ENCODE measurements at regions not wholly inside any gene's neighbourhood (a gene's known extent, or its start where the extent isn't known, plus 50 kb on each side); places are given as distances from the start of the nearest gene placed in this dataset.
A peak's percentile ranks its signal among the peaks of the same experiment; 100 is the strongest.
"Not testable (repeated sequence)": the region's sequence is repeated elsewhere in the genome, so short reads cannot be mapped to it uniquely, and the experiment has no call there.

GRCh38 chr4:31807036-31807435, 1086.9 kb downstream of the PCDH7 start:
- in situ Hi-C loops (cut with MboI; ENCODE audit: low pct_unique_long_range_greater_than_20kb, low sequenced_read_pairs) = no loop called here
- no peak for DNase-seq

- DNase-seq = no peak
- in situ Hi-C loops (cut with MboI; ENCODE audit: low pct_unique_long_range_greater_than_20kb, low sequenced_read_pairs) = no loop called here
Measured at GRCh38 chr4:31844350-31844749, 1124.2 kb downstream of the PCDH7 start.

- in situ Hi-C loops (cut with MboI; ENCODE audit: low pct_unique_long_range_greater_than_20kb, low sequenced_read_pairs) = no loop called here
Measured at GRCh38 chr4:31851946-31852345, 1131.8 kb downstream of the PCDH7 start.

GRCh38 chr4:31877429-31877828, 1157.3 kb downstream of the PCDH7 start:
- in situ Hi-C loops (cut with MboI; ENCODE audit: low pct_unique_long_range_greater_than_20kb, low sequenced_read_pairs) = no loop called here

More at GRCh38 chr4:31851946-31852345, 1131.8 kb downstream of the PCDH7 start:
- no peak for DNase-seq

GRCh38 chr4:31880837-31881236, 1160.7 kb downstream of the PCDH7 start:
- in situ Hi-C loops (cut with MboI; ENCODE audit: low pct_unique_long_range_greater_than_20kb, low sequenced_read_pairs); DNase-seq: not testable (repeated sequence)

More at GRCh38 chr4:31877429-31877828, 1157.3 kb downstream of the PCDH7 start:
- DNase-seq = no peak

GRCh38 chr4:31896349-31896748, 1176.2 kb downstream of the PCDH7 start:
- DNase-seq = no peak
- in situ Hi-C loops (cut with MboI; ENCODE audit: low pct_unique_long_range_greater_than_20kb, low sequenced_read_pairs) = no loop called here

GRCh38 chr4:31905363-31905762, 1185.2 kb downstream of the PCDH7 start:
- in situ Hi-C loops (cut with MboI; ENCODE audit: low pct_unique_long_range_greater_than_20kb, low sequenced_read_pairs) = no loop called here
- no peak for DNase-seq

- in situ Hi-C loops (cut with MboI; ENCODE audit: low pct_unique_long_range_greater_than_20kb, low sequenced_read_pairs) = no loop called here
- DNase-seq = no peak
Measured at GRCh38 chr4:31908261-31908660, 1188.1 kb downstream of the PCDH7 start.

GRCh38 chr4:31917334-31917733, 1197.2 kb downstream of the PCDH7 start:
- DNase-seq = no peak
- in situ Hi-C loops (cut with MboI; ENCODE audit: low pct_unique_long_range_greater_than_20kb, low sequenced_read_pairs) = no loop called here

GRCh38 chr4:31918891-31919290, 1198.7 kb downstream of the PCDH7 start:
- no peak for DNase-seq
- in situ Hi-C loops (cut with MboI; ENCODE audit: low pct_unique_long_range_greater_than_20kb, low sequenced_read_pairs) = no loop called here

- DNase-seq = no peak
- in situ Hi-C loops (cut with MboI; ENCODE audit: low pct_unique_long_range_greater_than_20kb, low sequenced_read_pairs) = no loop called here
Measured at GRCh38 chr4:31923634-31924033, 1203.5 kb downstream of the PCDH7 start.

- in situ Hi-C loops (cut with MboI; ENCODE audit: low pct_unique_long_range_greater_than_20kb, low sequenced_read_pairs) = no loop called here
Measured at GRCh38 chr4:31929676-31930345, 1209.6 kb downstream of the PCDH7 start.

GRCh38 chr4:31946456-31946855, 1226.3 kb downstream of the PCDH7 start:
- DNase-seq = no peak
- in situ Hi-C loops (cut with MboI; ENCODE audit: low pct_unique_long_range_greater_than_20kb, low sequenced_read_pairs) = no loop called here

More at GRCh38 chr4:31929676-31930345, 1209.6 kb downstream of the PCDH7 start:
- no peak for DNase-seq

- in situ Hi-C loops (cut with MboI; ENCODE audit: low pct_unique_long_range_greater_than_20kb, low sequenced_read_pairs) = no loop called here
- DNase-seq = no peak
Measured at GRCh38 chr4:31947101-31947500, 1226.9 kb downstream of the PCDH7 start.

- DNase-seq = no peak
- in situ Hi-C loops (cut with MboI; ENCODE audit: low pct_unique_long_range_greater_than_20kb, low sequenced_read_pairs) = no loop called here
Measured at GRCh38 chr4:31949045-31949444, 1228.9 kb downstream of the PCDH7 start.

GRCh38 chr4:31955346-31955745, 1235.2 kb downstream of the PCDH7 start:
- in situ Hi-C loops (cut with MboI; ENCODE audit: low pct_unique_long_range_greater_than_20kb, low sequenced_read_pairs) = no loop called here

GRCh38 chr4:31959972-31960371, 1239.8 kb downstream of the PCDH7 start:
- DNase-seq = no peak
- in situ Hi-C loops (cut with MboI; ENCODE audit: low pct_unique_long_range_greater_than_20kb, low sequenced_read_pairs) = no loop called here

More at GRCh38 chr4:31955346-31955745, 1235.2 kb downstream of the PCDH7 start:
- DNase-seq = no peak

GRCh38 chr4:31964685-31965084, 1244.5 kb downstream of the PCDH7 start:
- in situ Hi-C loops (cut with MboI; ENCODE audit: low pct_unique_long_range_greater_than_20kb, low sequenced_read_pairs) = no loop called here
- DNase-seq = no peak

- in situ Hi-C loops (cut with MboI; ENCODE audit: low pct_unique_long_range_greater_than_20kb, low sequenced_read_pairs) = no loop called here
- peak; percentile 11 for DNase-seq
Measured at GRCh38 chr4:31968842-31969241, 1248.7 kb downstream of the PCDH7 start.

GRCh38 chr4:31974490-31975002, 1254.4 kb downstream of the PCDH7 start:
- in situ Hi-C loops (cut with MboI; ENCODE audit: low pct_unique_long_range_greater_than_20kb, low sequenced_read_pairs) = no loop called here
- DNase-seq = no peak

GRCh38 chr4:31979988-31980387, 1259.8 kb downstream of the PCDH7 start:
- in situ Hi-C loops (cut with MboI; ENCODE audit: low pct_unique_long_range_greater_than_20kb, low sequenced_read_pairs) = no loop called here
- DNase-seq = no peak
